ENCODE measurements at regions not wholly inside any gene's neighbourhood (a gene's known extent, or its start where the extent isn't known, plus 50 kb on each side); places are given as distances from the start of the nearest gene placed in this dataset.
A peak's percentile ranks its signal among the peaks of the same experiment; 100 is the strongest.

- Mint-ChIP-seq H3K4me1 (peaks cover 46% of the 10 kb centered on the region), H3K9me3 (no peaks in the 10 kb centered on the region), H3K4me3 (no peak overlapping the region), H3K27ac (no peak overlapping the region), H3K27me3 (ENCODE audit: low read depth, poor library complexity) (peaks cover 6% of the 10 kb centered on the region), H3K36me3 (ENCODE audit: low read depth) (no peaks in the 10 kb centered on the region)
- DNase-seq, result no peak
- no peak for TF ChIP-seq CTCF (IDR thresholded peaks at IDR 0.05)
Observed at GRCh38 chr11:115776916-115777315, 272.7 kb upstream of the CADM1 start.

GRCh38 chr11:115775846-115776245 is 271.6 kb upstream of the CADM1 start:
- DNase-seq, result no peak
- Mint-ChIP-seq H3K36me3 (ENCODE audit: low read depth) (no peaks in the 10 kb centered on the region), H3K4me1 (peaks cover 38% of the 10 kb centered on the region), H3K27me3 (ENCODE audit: low read depth, poor library complexity) (peaks cover 6% of the 10 kb centered on the region), H3K27ac (no peak overlapping the region), H3K4me3 (no peak overlapping the region), H3K9me3 (no peaks in the 10 kb centered on the region)
- TF ChIP-seq CTCF (IDR thresholded peaks at IDR 0.05), result no peak

- TF ChIP-seq CTCF (IDR thresholded peaks at IDR 0.05), result no peak
- H3K4me3 Mint-ChIP-seq, result no peak overlapping the region
- no peaks in the 10 kb centered on the region for H3K9me3 Mint-ChIP-seq
- no peak overlapping the region for H3K27ac Mint-ChIP-seq
- no peaks in the 10 kb centered on the region for H3K36me3 Mint-ChIP-seq (ENCODE audit: low read depth)
- no peak for DNase-seq
- H3K4me1 Mint-ChIP-seq, result peaks cover 30% of the 10 kb centered on the region
- H3K27me3 Mint-ChIP-seq (ENCODE audit: low read depth, poor library complexity), result peaks cover 9% of the 10 kb centered on the region
Observed at GRCh38 chr11:115774756-115775155, 270.5 kb upstream of the CADM1 start.

- TF ChIP-seq CTCF (IDR thresholded peaks at IDR 0.05), result no peak
- Mint-ChIP-seq H3K27me3 (ENCODE audit: low read depth, poor library complexity) (peaks cover 8% of the 10 kb centered on the region), H3K9me3 (no peaks in the 10 kb centered on the region), H3K4me3 (no peak overlapping the region), H3K36me3 (ENCODE audit: low read depth) (no peaks in the 10 kb centered on the region), H3K4me1 (peaks cover 23% of the 10 kb centered on the region), H3K27ac (no peak overlapping the region)
- no peak for DNase-seq
Observed at GRCh38 chr11:115769891-115770290, 265.7 kb upstream of the CADM1 start.

GRCh38 chr11:115767883-115768282 is 263.7 kb upstream of the CADM1 start:
- Mint-ChIP-seq H3K36me3 (ENCODE audit: low read depth) (no peaks in the 10 kb centered on the region), H3K27me3 (ENCODE audit: low read depth, poor library complexity) (peaks cover 6% of the 10 kb centered on the region), H3K27ac (no peak overlapping the region), H3K4me3 (no peak overlapping the region), H3K9me3 (no peaks in the 10 kb centered on the region), H3K4me1 (peaks cover 16% of the 10 kb centered on the region)
- no peak for TF ChIP-seq CTCF (IDR thresholded peaks at IDR 0.05)
- no peak for DNase-seq

- no peak for TF ChIP-seq CTCF (IDR thresholded peaks at IDR 0.05)
- peak overlapping the region; percentile 9 for H3K27ac Mint-ChIP-seq
- no peaks in the 10 kb centered on the region for H3K9me3 Mint-ChIP-seq
- DNase-seq, result peak; percentile 27
- peaks cover 19% of the 10 kb centered on the region for H3K4me1 Mint-ChIP-seq
- no peaks in the 10 kb centered on the region for H3K36me3 Mint-ChIP-seq (ENCODE audit: low read depth)
- H3K4me3 Mint-ChIP-seq, result no peak overlapping the region
- H3K27me3 Mint-ChIP-seq (ENCODE audit: low read depth, poor library complexity), result peaks cover 6% of the 10 kb centered on the region
Observed at GRCh38 chr11:115767047-115767802, 263.0 kb upstream of the CADM1 start.

Measured in nephron progenitor cell (in vitro differentiated cells).